Osteoblast (primary cell): ENCODE measurements at regions not wholly inside any gene's neighbourhood (a gene's known extent, or its start where the extent isn't known, plus 50 kb on each side); places are given as distances from the start of the nearest gene placed in this dataset.

Experiments
- DNase-seq: peaks from one replicate; pipeline ENCODE4 v3.0.0; 2011; ENCODE audit warnings: low spot score, mixed read lengths; ENCODE audit not compliant: insufficient read length; ENCODE audit errors: missing footprints
- H2AFZ ChIP-seq: 2 replicates; pipeline ENCODE4 v1.6.0; 2011; ENCODE audit warnings: mild to moderate bottlenecking, low read length
- H3K27ac ChIP-seq: 2 replicates; pipeline ENCODE4 v1.5.1; 2011; ENCODE audit warnings: mild to moderate bottlenecking, low read depth, low read length, moderate library complexity
- H3K27me3 ChIP-seq: 2 replicates; pipeline ENCODE4 v1.6.0; 2012; ENCODE audit warnings: mild to moderate bottlenecking, control low read depth, inconsistent platforms, low read length, moderate library complexity; ENCODE audit not compliant: insufficient read depth
- H3K36me3 ChIP-seq: 2 replicates; pipeline ENCODE4 v1.5.1; 2011; ENCODE audit warnings: mild to moderate bottlenecking, low read length, control low read depth, moderate library complexity; ENCODE audit not compliant: insufficient read depth
- H3K4me1 ChIP-seq: 2 replicates; pipeline ENCODE4 v1.5.1; 2011; ENCODE audit warnings: mild to moderate bottlenecking, low read length, control low read depth, moderate library complexity; ENCODE audit not compliant: insufficient read depth
- H3K4me2 ChIP-seq: 2 replicates; pipeline ENCODE4 v1.6.0; 2011; ENCODE audit warnings: mild to moderate bottlenecking, low read length; ENCODE audit not compliant: insufficient read depth
- H3K4me3 ChIP-seq: fragments of 200-600 bp; sonication (generic); 3 replicates; pipeline ENCODE4 v1.5.1; 2012; ENCODE audit warnings: mild to moderate bottlenecking, low read length, inconsistent platforms; ENCODE audit not compliant: insufficient read depth
- H3K79me2 ChIP-seq: 2 replicates; pipeline ENCODE4 v1.6.0; 2012; ENCODE audit warnings: mild to moderate bottlenecking, low read length, control low read depth, inconsistent platforms; ENCODE audit not compliant: insufficient read depth
- H3K9me3 ChIP-seq: 2 replicates; pipeline ENCODE4 v1.5.1; 2011; ENCODE audit warnings: low read depth, low read length, control low read depth
- H4K20me1 ChIP-seq: 2 replicates; pipeline ENCODE4 v1.6.0; 2012; ENCODE audit warnings: mild to moderate bottlenecking, low read length, control low read depth; ENCODE audit not compliant: insufficient read depth
- TF ChIP-seq, protein P1 (sequence below): IDR thresholded peaks from 2 replicates; pipeline ENCODE4 v1.5.1; 2011; ENCODE audit warnings: mild to moderate bottlenecking, low read depth, low read length, moderate library complexity; ENCODE audit errors: extremely low read depth

DNA sequence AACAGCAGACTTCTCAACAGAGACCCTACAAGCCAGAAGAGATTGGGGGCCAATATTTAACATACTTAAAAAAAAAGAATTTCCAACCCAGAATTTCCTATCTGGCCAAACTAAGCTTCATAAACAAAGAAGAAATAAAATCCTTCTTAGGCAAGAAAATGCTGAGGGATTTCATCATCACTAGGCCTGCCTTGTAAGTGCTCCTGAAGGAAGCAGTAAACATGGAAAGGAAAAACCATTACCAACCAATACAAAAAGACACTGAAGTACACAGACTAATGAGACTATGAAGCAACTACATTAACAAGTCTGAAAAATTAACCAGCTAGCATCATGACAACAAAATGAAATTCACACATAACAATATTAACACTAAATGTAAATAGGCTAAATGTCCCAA, 947.9 kb upstream of the CHORDC1 start:
- no peaks in the 10 kb centered on the region for H3K27me3 ChIP-seq
- H3K9me3 ChIP-seq, result no peaks in the 10 kb centered on the region
- no peaks in the 10 kb centered on the region for H3K79me2 ChIP-seq
- no peak for DNase-seq
- no peaks in the 10 kb centered on the region for H4K20me1 ChIP-seq
- H3K27ac ChIP-seq, result no peak overlapping the region
- H3K4me1 ChIP-seq, result no peaks in the 10 kb centered on the region
- TF ChIP-seq, protein P1, sequence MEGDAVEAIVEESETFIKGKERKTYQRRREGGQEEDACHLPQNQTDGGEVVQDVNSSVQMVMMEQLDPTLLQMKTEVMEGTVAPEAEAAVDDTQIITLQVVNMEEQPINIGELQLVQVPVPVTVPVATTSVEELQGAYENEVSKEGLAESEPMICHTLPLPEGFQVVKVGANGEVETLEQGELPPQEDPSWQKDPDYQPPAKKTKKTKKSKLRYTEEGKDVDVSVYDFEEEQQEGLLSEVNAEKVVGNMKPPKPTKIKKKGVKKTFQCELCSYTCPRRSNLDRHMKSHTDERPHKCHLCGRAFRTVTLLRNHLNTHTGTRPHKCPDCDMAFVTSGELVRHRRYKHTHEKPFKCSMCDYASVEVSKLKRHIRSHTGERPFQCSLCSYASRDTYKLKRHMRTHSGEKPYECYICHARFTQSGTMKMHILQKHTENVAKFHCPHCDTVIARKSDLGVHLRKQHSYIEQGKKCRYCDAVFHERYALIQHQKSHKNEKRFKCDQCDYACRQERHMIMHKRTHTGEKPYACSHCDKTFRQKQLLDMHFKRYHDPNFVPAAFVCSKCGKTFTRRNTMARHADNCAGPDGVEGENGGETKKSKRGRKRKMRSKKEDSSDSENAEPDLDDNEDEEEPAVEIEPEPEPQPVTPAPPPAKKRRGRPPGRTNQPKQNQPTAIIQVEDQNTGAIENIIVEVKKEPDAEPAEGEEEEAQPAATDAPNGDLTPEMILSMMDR, result no peak
- no peaks in the 10 kb centered on the region for H3K36me3 ChIP-seq
- no peak overlapping the region for H3K4me3 ChIP-seq
- no peak overlapping the region for H2AFZ ChIP-seq
- no peak overlapping the region for H3K4me2 ChIP-seq

DNA sequence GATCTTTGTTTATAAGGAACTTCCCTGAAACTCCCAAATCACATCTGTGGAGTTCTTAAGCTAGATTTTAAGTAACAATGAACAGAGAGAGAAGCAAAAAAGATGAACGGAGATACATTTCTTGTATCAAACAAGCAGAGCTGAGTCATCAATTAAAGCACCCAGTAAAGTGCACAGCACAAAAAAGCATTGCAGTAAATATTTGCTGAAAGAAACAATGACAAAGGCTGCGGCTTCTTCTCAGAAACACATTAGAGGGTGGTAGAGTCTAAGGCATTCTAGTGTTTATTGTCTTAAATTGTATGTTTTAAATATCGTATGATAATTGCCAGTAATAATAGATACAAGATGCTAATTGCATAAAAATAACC, 941.6 kb upstream of the CHORDC1 start:
- Histone ChIP-seq H3K4me2 (no peak overlapping the region), H3K4me3 (no peak overlapping the region), H4K20me1 (no peaks in the 10 kb centered on the region), H3K4me1 (no peaks in the 10 kb centered on the region), H3K79me2 (no peaks in the 10 kb centered on the region), H3K9me3 (no peaks in the 10 kb centered on the region), H3K27me3 (no peaks in the 10 kb centered on the region), H2AFZ (no peak overlapping the region), H3K36me3 (no peaks in the 10 kb centered on the region), H3K27ac (no peak overlapping the region)
- TF ChIP-seq, protein P1, result no peak
- no peak for DNase-seq

- Histone ChIP-seq H3K36me3 (no peaks in the 10 kb centered on the region), H4K20me1 (no peaks in the 10 kb centered on the region), H3K27ac (no peak overlapping the region), H3K79me2 (no peaks in the 10 kb centered on the region), H3K4me3 (no peak overlapping the region), H2AFZ (no peak overlapping the region), H3K4me1 (no peaks in the 10 kb centered on the region), H3K4me2 (no peak overlapping the region), H3K9me3 (no peaks in the 10 kb centered on the region), H3K27me3 (no peaks in the 10 kb centered on the region)
- no peak for DNase-seq
- TF ChIP-seq, protein P1, result no peak
Measured at GRCh38 chr11:91163619-91164451, 941.0 kb upstream of the CHORDC1 start.

GRCh38 chr11:91160661-91161060, 937.8 kb upstream of the CHORDC1 start:
- no peaks in the 10 kb centered on the region for H4K20me1 ChIP-seq
- TF ChIP-seq, protein P1, result no peak
- H3K79me2 ChIP-seq, result no peaks in the 10 kb centered on the region
- H3K4me2 ChIP-seq, result no peak overlapping the region
- no peak overlapping the region for H2AFZ ChIP-seq
- H3K4me3 ChIP-seq, result no peak overlapping the region
- H3K36me3 ChIP-seq, result no peaks in the 10 kb centered on the region
- H3K9me3 ChIP-seq, result no peaks in the 10 kb centered on the region
- H3K27ac ChIP-seq, result no peak overlapping the region
- no peak for DNase-seq
- no peaks in the 10 kb centered on the region for H3K27me3 ChIP-seq
- no peaks in the 10 kb centered on the region for H3K4me1 ChIP-seq
